K562 (cell line): ENCODE measurements at regions not wholly inside any gene's neighbourhood (a gene's known extent, or its start where the extent isn't known, plus 50 kb on each side); places are given as distances from the start of the nearest gene placed in this dataset.

Source experiments
- ATAC-seq: fragments of 200-7000 bp; cut with Tn5 transposase; 3 replicates; pipeline ENCODE4 v1.9.1; 2020; ENCODE audit warnings: moderate library complexity
- BruUV-seq: library from RNA; stranded (reverse); fragments of 400-500 nt; replicated peaks from 2 replicates; lab custom pipeline; 2021; lab: Mats Ljungman, UMichigan
- CTCF ChIA-PET: fragments of 300-600 bp; formaldehyde crosslinking; extraction: SDS; loops from one replicate; lab custom pipeline; 2021; ENCODE audit warnings: low intra/inter-chr PET ratio; lab: Yijun Ruan, JAX
- POLR2A ChIA-PET: fragments of 300-600, 350-650 bp; sonication (Branson Sonifier 250); formaldehyde crosslinking; extraction: SDS; loops from one replicate; lab custom pipeline; 2021; ENCODE audit warnings: antibody characterized with exemption, inconsistent platforms; lab: Yijun Ruan, JAX
- DNase-seq, 4 experiments: peaks; one replicate each; pipeline versions ENCODE4 v3.0.0 to v3.0.0-alpha.2; 2011 to 2018; ENCODE audit warnings: low spot score in 3 of 4, mixed read lengths in 3 of 4; ENCODE audit errors: extremely low read depth in 1 of 4
- FAIRE-seq: peaks from 2 replicates; lab custom pipeline; 2011; peaks lifted over from hg19 to GRCh38; lab: Jason Lieb, UNC
- H2AFZ ChIP-seq: 2 replicates; pipeline ENCODE4 v1.6.0; 2011; ENCODE audit warnings: low read depth, low read length, control low read depth, inconsistent platforms
- H3K27ac ChIP-seq: fragments of 200-600 bp; 3 replicates; pipeline ENCODE4 v1.8.0; 2011; ENCODE audit warnings: low read depth, mild to moderate bottlenecking, control low read depth, inconsistent platforms, low read length, moderate library complexity, mixed read lengths; ENCODE audit errors: extremely low read depth
- H3K27me3 ChIP-seq, 2 experiments: fragments of 300-600 bp in 1 of 2; 2 replicates in 1 of 2; 3 replicates in 1 of 2; pipeline versions ENCODE4 v1.6.0 to v1.8.0; 2011; ENCODE audit warnings: inconsistent platforms in 2 of 2, low read length in 2 of 2, mild to moderate bottlenecking in 1 of 2, mixed read lengths in 1 of 2, moderate library complexity in 1 of 2; ENCODE audit not compliant: control insufficient read depth in 2 of 2, insufficient read depth in 2 of 2
- H3K36me3 ChIP-seq: fragments of 300-600 bp; 3 replicates; pipeline ENCODE4 v1.8.0; 2011; ENCODE audit warnings: mild to moderate bottlenecking, low read length, inconsistent platforms; ENCODE audit not compliant: control insufficient read depth, insufficient read depth
- H3K4me1 ChIP-seq, 2 experiments: fragments of 200-600 bp in 1 of 2; replicated peaks in 1 of 2; 2 replicates in 1 of 2; 3 replicates in 1 of 2; pipeline versions ENCODE4 v1.5.1 to v1.8.0; 2011; ENCODE audit warnings: inconsistent platforms in 2 of 2, low read length in 2 of 2, mild to moderate bottlenecking in 1 of 2, mixed read lengths in 1 of 2, moderate library complexity in 1 of 2; ENCODE audit not compliant: control insufficient read depth in 2 of 2, insufficient read depth in 2 of 2
- H3K4me2 ChIP-seq: 2 replicates; pipeline ENCODE4 v1.6.1; 2011; ENCODE audit warnings: low read length, control low read depth, inconsistent platforms, mixed read lengths; ENCODE audit not compliant: insufficient read depth
- H3K4me3 ChIP-seq: fragments of 200-600 bp; sonication (generic), shearing (Covaris generic); 2 replicates; pipeline ENCODE4 v1.5.1; 2016; ENCODE audit warnings: control low read depth, inconsistent platforms
- H3K79me2 ChIP-seq: fragments of 200-600 bp; 3 replicates; pipeline ENCODE4 v1.8.0; 2011; ENCODE audit warnings: low read length, inconsistent platforms; ENCODE audit not compliant: control insufficient read depth, insufficient read depth
- H3K9ac ChIP-seq, 2 experiments: 2 replicates each; pipeline versions ENCODE4 v1.6.0 to v1.6.1; 2011; ENCODE audit warnings: low read depth in 2 of 2, low read length in 2 of 2, control low read depth in 1 of 2, inconsistent platforms in 1 of 2, mild to moderate bottlenecking in 1 of 2, mixed read lengths in 1 of 2; ENCODE audit not compliant: insufficient read depth in 1 of 2
- H3K9me1 ChIP-seq: one replicate; pipeline ENCODE4 v1.6.0; 2011; ENCODE audit warnings: inconsistent platforms, mild to moderate bottlenecking, low read length, moderate library complexity; ENCODE audit not compliant: control insufficient read depth, insufficient read depth
- H3K9me3 ChIP-seq: replicated peaks from 2 replicates; pipeline ENCODE4 v1.5.1; 2011; ENCODE audit warnings: low read depth, low read length, inconsistent platforms; ENCODE audit not compliant: control insufficient read depth, insufficient read depth
- H4K20me1 ChIP-seq: replicated peaks from 2 replicates; pipeline ENCODE4 v1.6.1; 2011; ENCODE audit warnings: low read length, inconsistent platforms, mixed read lengths; ENCODE audit not compliant: control insufficient read depth, insufficient read depth
- HLTF ChIP-seq: fragments of 450-650 bp; IDR thresholded peaks from 2 replicates; pipeline ENCODE4 v1.6.1; 2016
- POLR2AphosphoS2 ChIP-seq: IDR thresholded peaks from 2 replicates; pipeline ENCODE4 v1.6.1; 2012; ENCODE audit warnings: low read length, improper control_type of control experiment
- SREBF2 ChIP-seq: sonication (generic); formaldehyde crosslinking; IDR thresholded peaks from 2 replicates; pipeline ENCODE4 v1.4.0; 2020; ENCODE audit warnings: mild to moderate bottlenecking, missing genetic modification reagents
- WGBS: fragments of 100-300 bp; shearing (Covaris generic); methylation state at CpG from one replicate; pipeline ENCODE4 v1.1.6; 2016; ENCODE audit warnings: low coverage, mixed read lengths; ENCODE audit not compliant: insufficient coverage; ENCODE audit errors: missing lambda C conversion rate; 5-methylcytosine and 5-hydroxymethylcytosine counted together
- in situ Hi-C: fragments of 300-500 bp; cut with MboI; formaldehyde crosslinking; loops from 4 replicates; pipeline ENCODE4 v1.15.0; 2018; ENCODE audit warnings: inconsistent platforms, mixed read lengths
- intact Hi-C: fragments of 100-400 bp; cut with micrococcal nuclease; formaldehyde crosslinking; loops from 2 replicates; pipeline ENCODE4 v1.14.2; 2022
- TF ChIP-seq, protein P1 (sequence below): fragments of 450-650 bp; formaldehyde crosslinking; conservative IDR thresholded peaks from 2 replicates; pipeline ENCODE4 v1.4.0; 2022; ENCODE audit warnings: mild to moderate bottlenecking, missing genetic modification characterization
- TF ChIP-seq, protein P2 (sequence below): fragments of 450-650 bp; IDR thresholded peaks from 2 replicates; pipeline ENCODE4 v1.6.1; 2016; ENCODE audit warnings: missing biosample characterization, missing genetic modification characterization

DNA sequence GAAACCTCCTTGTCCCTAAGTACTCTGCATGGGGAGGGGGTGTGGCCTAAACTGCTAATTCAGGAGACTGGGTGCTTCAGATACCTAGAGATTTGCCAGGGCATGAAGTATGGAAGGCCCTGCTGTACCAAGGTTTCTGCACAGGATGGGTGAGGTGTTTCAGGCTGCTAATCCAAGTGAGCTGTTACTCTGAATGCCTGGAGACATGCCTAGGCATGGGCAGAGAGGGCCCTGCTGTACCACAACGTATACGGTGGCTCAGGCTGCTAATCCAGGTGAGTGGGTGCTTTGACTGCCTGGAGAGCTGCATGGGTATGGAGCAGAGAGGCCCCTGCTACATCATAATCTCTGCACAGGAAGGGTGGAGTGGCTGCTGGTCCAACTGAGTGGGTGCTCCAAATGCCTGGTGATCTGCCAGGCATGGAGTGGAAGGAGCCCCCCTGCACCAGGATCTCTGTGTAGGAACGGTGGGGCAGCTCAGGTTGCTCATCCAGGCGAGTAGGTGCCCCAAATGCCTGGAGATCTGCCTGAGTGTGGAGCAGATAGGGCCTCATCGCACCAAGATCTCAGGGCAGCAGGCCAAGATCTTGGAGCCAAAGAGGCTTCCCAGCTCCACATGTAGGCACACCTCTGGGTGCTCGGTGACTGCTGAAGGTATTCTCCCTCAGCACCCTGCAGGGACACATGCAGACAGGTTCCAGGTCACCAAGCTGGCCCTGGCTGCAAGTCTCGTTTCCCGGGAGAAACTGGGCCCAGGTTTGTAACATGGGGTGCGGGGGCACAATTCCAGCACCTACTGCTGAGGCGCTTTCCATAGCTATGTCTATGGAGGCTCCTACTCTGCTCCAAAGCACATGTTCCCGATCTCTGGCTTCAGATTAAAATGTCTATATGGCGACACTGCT, 252.5 kb upstream of the PLXNA2 start:
- intact Hi-C loops, result no loop called here
- H3K4me1 ChIP-seq, result no peaks in the 10 kb centered on the region
- TF ChIP-seq HLTF, result no peak
- TF ChIP-seq, protein P1, sequence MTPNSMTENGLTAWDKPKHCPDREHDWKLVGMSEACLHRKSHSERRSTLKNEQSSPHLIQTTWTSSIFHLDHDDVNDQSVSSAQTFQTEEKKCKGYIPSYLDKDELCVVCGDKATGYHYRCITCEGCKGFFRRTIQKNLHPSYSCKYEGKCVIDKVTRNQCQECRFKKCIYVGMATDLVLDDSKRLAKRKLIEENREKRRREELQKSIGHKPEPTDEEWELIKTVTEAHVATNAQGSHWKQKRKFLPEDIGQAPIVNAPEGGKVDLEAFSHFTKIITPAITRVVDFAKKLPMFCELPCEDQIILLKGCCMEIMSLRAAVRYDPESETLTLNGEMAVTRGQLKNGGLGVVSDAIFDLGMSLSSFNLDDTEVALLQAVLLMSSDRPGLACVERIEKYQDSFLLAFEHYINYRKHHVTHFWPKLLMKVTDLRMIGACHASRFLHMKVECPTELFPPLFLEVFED (CRISPR knock-in tag), result no peak
- no peak for TF ChIP-seq SREBF2 (CRISPR knock-in tag)
- TF ChIP-seq, protein P2, sequence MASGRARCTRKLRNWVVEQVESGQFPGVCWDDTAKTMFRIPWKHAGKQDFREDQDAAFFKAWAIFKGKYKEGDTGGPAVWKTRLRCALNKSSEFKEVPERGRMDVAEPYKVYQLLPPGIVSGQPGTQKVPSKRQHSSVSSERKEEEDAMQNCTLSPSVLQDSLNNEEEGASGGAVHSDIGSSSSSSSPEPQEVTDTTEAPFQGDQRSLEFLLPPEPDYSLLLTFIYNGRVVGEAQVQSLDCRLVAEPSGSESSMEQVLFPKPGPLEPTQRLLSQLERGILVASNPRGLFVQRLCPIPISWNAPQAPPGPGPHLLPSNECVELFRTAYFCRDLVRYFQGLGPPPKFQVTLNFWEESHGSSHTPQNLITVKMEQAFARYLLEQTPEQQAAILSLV (tag), result no peak
- TF ChIP-seq POLR2AphosphoS2, result no peak
- no peak overlapping the region for H3K4me3 ChIP-seq
- H3K9me1 ChIP-seq, result no peaks in the 10 kb centered on the region
- ChIA-PET POLR2A (interaction anchor here (0.8 to 1.8 kb wide), 4 partner anchors 9 to 13 kb away, joined by 3 to 7 read pairs (median 4); no protein-coding TSS in a partner anchor), CTCF (no interaction called here)
- no peaks in the 10 kb centered on the region for H3K79me2 ChIP-seq
- in situ Hi-C loops, result no loop called here
- no TSS peak for BruUV-seq
- no peak overlapping the region for H3K27ac ChIP-seq
- ATAC-seq, result no peak
- no peaks in the 10 kb centered on the region for H3K36me3 ChIP-seq
- no peaks in the 10 kb centered on the region for H3K27me3 ChIP-seq
- WGBS, result 1% methylated on average over 12 of the region's 12 CpGs
- H2AFZ ChIP-seq, result no peak overlapping the region
- no peaks in the 10 kb centered on the region for H3K9me3 ChIP-seq
- no peak overlapping the region for H3K9ac ChIP-seq
- H4K20me1 ChIP-seq, result no peaks in the 10 kb centered on the region
- no peak for FAIRE-seq
- DNase-seq, result no peak
- H3K4me2 ChIP-seq, result no peak overlapping the region
